Hematopoietic multipotent progenitor cell treated with erythropoietin and hydrocortisone succinate and interleukin-3 and kit ligand, for 17 days (in vitro differentiated cells): ENCODE measurements at regions not wholly inside any gene's neighbourhood (a gene's known extent, or its start where the extent isn't known, plus 50 kb on each side); places are given as distances from the start of the nearest gene placed in this dataset.
A peak's percentile ranks its signal among the peaks of the same experiment; 100 is the strongest.
"Not testable (repeated sequence)": the region's sequence is repeated elsewhere in the genome, so short reads cannot be mapped to it uniquely, and the experiment has no call there.

Experiments used
- DNase-seq: peaks from one replicate; pipeline ENCODE4 v3.0.0-alpha.2; 2015; ENCODE audit warnings: low spot score

- not testable (repeated sequence) for DNase-seq
Observed at GRCh38 chr2:59326581-59327365, 1085.6 kb upstream of the FANCL start.

- DNase-seq: no peak
Observed at GRCh38 chr2:59322870-59323269, 1081.7 kb upstream of the FANCL start.

- no peak for DNase-seq
Observed at GRCh38 chr2:59322005-59322404, 1080.9 kb upstream of the FANCL start.

GRCh38 chr2:59314031-59314766, 1073.1 kb upstream of the FANCL start:
- DNase-seq: no peak

GRCh38 chr2:59312967-59313940, 1072.1 kb upstream of the FANCL start:
- no peak for DNase-seq

GRCh38 chr2:59312029-59312428, 1070.9 kb upstream of the FANCL start:
- DNase-seq: no peak

GRCh38 chr2:59308108-59308507, 1067.0 kb upstream of the FANCL start:
- DNase-seq: no peak

GRCh38 chr2:59307196-59307595, 1066.1 kb upstream of the FANCL start:
- DNase-seq: no peak

- no peak for DNase-seq
Observed at GRCh38 chr2:59303272-59303671, 1062.1 kb upstream of the FANCL start.

- DNase-seq: no peak
Observed at GRCh38 chr2:59302683-59303082, 1061.6 kb upstream of the FANCL start.

- DNase-seq: peak; percentile 14
Observed at GRCh38 chr2:59301466-59302402, 1060.6 kb upstream of the FANCL start.

- DNase-seq: no peak
Observed at GRCh38 chr2:59297816-59298215, 1056.7 kb upstream of the FANCL start.

GRCh38 chr2:59296279-59296678, 1055.2 kb upstream of the FANCL start:
- no peak for DNase-seq

GRCh38 chr2:59295524-59296162, 1054.5 kb upstream of the FANCL start:
- no peak for DNase-seq

GRCh38 chr2:59288771-59289170, 1047.6 kb upstream of the FANCL start:
- DNase-seq: no peak

GRCh38 chr2:59282374-59283057, 1041.4 kb upstream of the FANCL start:
- DNase-seq: no peak

GRCh38 chr2:59277671-59278070, 1036.5 kb upstream of the FANCL start:
- DNase-seq: no peak

- DNase-seq: no peak
Observed at GRCh38 chr2:59276917-59277316, 1035.8 kb upstream of the FANCL start.

GRCh38 chr2:59276033-59276432, 1034.9 kb upstream of the FANCL start:
- no peak for DNase-seq

- no peak for DNase-seq
Observed at GRCh38 chr2:59266453-59266852, 1025.3 kb upstream of the FANCL start.
